HG03520 (cell line): ENCODE measurements at regions not wholly inside any gene's neighbourhood (a gene's known extent, or its start where the extent isn't known, plus 50 kb on each side); places are given as distances from the start of the nearest gene placed in this dataset.

Experiments used
- ATAC-seq: cut with Tn5 transposase; IDR thresholded peaks from one replicate; pipeline ENCODE4 v1.9.1; 2021; ENCODE audit warnings: mild to moderate bottlenecking, moderate library complexity; ENCODE audit not compliant: unreplicated experiment

GRCh38 chr15:61500951-61501620 lies 272.0 kb upstream of the RORA start:
- ATAC-seq = no peak

GRCh38 chr15:61500523-61500922 lies 271.4 kb upstream of the RORA start:
- no peak for ATAC-seq

DNA sequence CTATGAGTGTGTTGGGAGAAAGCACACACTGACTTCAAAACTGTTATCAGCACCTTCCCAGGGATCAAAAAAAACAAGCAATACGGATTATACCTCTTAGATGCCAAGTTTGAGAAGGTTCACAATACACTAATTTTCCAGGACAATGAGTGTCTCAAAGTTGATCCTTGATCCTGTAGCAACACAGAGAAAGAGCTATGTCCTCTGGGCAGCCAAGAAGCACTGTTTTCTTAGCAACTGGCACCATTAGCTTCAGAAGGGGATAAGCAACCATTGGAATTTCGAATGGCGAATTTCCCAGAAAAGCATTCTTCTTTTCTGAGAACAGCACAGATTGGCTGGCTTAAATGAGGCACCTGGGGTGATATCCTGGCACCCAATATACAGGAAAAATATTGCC lies 270.3 kb upstream of the RORA start:
- no peak for ATAC-seq

GRCh38 chr15:61489571-61489970 lies 260.5 kb upstream of the RORA start:
- ATAC-seq = no peak

DNA sequence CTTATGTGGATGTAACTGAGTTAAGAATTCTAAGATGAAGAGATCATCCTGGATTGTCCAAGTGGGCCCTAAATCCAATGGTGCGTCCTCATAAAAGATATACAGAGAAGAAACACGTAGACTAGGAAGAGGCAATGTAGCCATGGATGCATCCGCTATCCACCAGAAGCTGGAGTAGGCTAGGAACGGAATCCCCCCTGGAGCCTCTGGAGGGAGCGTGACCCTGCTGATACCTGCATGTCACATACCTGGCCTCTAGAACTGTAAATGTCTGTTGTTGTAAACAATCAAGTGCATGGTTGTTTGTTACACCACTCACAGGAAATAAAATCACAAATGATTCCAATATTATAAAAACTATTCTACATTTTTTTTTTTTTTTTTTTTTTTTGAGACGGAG lies 254.5 kb upstream of the RORA start:
- ATAC-seq = no peak

- ATAC-seq = no peak
Observed at GRCh38 chr15:61481886-61482285, 252.8 kb upstream of the RORA start.

DNA sequence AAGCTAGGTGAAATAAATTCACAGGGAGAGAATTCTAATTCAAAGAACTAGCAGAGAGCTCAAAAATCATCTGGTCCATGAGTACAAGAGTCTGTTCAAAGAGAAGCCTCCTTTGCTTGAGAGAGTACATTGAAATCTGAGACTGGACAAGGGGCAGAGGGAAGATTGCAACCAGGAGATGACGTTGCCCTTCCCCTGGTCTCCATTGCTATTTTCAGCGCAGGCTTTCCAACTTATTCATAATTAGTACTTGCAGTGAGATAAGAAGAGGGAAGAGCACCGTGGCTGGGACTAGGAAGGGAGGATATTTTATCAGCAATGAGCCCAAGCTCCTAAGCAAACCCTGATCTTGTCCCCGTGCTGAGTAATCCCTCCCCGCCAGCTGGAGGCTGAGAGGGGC lies 251.8 kb upstream of the RORA start:
- no peak for ATAC-seq

DNA sequence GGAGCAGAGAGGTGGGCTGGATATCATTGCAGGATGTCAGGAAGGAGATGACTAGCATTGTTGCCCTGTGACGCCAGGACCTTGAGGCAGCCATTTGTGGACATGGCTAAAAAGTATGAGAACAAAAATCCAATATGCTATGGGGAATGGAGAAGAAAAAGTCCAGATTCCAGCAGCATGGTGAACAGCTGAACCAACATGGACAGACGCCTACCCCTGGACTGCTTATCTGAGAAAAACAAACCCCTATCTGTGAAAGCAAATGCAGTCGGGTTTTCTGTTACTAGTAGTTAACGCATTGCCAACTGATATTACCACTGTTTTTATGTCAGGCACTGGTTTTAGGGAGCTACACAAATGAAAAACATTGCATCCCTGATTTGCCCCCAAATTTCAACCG lies 251.2 kb upstream of the RORA start:
- ATAC-seq = no peak

DNA sequence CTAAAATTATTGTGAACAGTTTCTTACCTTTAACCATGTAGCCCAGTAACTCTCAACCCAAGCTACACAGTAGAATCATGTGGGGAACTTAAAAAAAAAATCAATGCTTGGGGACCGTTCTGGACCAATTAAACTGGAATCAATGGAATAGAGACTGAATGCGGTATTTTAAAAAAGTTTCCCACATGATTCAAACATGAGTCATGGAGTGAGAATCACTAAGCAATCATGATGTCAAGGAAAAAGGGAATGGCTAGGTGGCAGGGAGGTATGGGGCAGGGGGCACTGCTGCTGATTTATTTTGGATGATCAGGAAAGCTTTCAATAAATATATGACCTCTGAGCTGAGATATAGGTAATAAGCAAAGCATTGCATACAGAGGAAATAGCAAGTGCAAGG lies 250.5 kb upstream of the RORA start:
- no peak for ATAC-seq

DNA sequence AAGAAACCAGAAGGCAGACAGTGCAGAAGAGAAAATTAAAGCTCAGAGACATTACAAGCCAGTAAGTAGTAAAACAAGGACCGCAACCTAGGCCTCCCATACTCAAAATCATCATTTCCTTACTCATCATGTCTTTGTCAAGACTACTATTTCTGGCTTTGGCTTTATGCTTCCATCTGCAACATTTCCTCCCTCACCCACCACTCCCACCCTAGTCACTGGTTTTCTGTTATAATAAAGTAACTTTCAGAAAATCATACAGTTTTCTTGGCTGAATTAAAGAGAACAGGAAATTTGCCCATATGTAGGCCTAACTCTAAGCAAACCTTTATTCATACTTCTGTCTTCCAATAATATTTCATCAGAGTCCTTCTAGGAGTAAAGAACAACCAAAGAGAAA lies 247.6 kb upstream of the RORA start:
- ATAC-seq = no peak

GRCh38 chr15:61474796-61475195 lies 245.7 kb upstream of the RORA start:
- ATAC-seq = no peak

DNA sequence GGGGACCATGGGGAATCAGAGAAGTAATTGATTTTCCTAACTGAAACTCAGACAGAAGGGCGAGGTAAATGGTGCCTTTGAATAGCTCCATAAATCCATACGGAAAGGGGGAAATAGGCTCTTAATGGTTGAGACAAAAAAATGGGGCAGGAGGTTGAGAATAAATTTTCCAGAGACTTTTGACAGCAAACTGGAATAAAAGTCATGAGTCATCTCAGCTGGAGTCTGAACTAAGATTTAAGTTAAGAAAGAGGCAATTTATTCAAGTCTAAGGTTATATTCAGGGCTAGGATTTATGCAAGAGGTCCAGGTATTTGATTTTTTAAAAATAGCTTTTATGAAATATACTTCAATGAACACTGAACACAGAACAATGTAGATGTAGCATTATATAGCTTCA lies 238.7 kb upstream of the RORA start:
- ATAC-seq = no peak

GRCh38 chr15:61459785-61460707 lies 230.9 kb upstream of the RORA start:
- ATAC-seq = no peak

DNA sequence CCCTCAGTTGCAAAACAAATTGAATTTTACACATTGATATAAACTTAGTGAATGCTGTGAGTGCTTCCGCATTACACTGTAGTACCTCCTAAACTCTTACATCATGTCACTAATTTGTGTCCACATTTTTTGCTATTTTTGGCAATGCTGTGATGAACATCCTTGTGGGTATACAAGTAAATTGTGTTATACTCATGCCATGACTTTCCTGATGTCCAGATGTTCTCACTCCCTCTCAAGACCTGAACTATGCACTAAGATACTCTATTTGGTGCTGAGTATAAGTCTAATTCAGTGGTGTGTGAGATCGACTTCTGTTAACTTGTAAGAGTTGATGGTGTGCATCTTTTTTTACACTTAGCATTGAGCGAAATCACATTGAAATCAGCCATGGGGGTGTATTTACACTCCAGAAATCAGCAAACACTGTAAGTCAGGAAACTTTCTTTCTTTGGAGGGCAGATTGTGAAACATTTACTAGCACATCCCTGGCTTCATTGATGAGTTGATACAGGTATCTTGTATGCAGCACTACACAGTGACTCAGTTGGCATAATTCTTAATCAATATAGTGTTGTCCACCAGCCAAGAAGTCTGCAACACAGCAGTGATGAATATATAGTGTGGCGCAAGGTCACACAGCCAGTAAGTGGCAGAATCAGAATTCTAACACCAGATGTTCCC lies 228.1 kb upstream of the RORA start:
- no peak for ATAC-seq

GRCh38 chr15:61449186-61449702 lies 220.1 kb upstream of the RORA start:
- no peak for ATAC-seq

- ATAC-seq = no peak
Observed at GRCh38 chr15:61447981-61448380, 218.9 kb upstream of the RORA start.

DNA sequence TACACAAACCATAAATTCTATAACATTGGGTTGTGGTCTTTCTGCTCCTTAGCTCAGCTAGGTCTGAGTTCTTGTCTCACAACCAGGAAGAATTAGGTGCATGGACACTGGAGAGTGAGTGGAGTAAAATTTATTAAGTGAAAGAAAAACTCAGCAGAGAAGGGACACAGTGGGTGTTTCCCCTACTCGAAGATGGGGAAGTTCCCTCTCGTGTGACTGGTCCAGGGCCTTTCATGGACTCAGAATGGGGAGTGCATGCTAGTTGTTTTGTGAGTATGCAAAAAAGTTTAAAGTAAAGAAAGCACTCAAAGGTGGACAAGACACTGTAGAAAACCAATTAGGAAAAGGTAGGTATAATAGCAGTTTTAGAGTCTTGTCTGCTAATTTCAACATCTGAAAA lies 215.5 kb upstream of the RORA start:
- no peak for ATAC-seq

- ATAC-seq = no peak
Observed at GRCh38 chr15:61442821-61443220, 213.7 kb upstream of the RORA start.

DNA sequence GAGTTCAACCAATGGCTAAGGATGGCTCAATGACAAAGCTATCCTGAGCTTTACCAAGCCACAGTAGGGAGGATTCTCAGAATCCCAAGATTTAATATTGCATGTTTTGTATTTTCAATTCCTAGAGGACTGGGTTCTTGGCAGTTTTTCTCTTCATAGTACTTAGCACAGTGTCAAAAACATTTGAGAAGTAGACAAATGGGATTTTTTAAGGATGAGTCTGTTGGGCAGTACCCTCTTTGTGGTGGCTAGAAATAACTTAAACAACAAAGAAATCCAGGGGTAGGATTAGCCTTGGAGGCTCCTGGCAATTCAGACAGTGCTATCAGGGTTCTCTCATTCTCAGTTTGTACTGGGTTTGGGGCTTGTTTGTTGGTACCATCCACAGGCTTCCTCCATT lies 212.8 kb upstream of the RORA start:
- ATAC-seq = no peak

DNA sequence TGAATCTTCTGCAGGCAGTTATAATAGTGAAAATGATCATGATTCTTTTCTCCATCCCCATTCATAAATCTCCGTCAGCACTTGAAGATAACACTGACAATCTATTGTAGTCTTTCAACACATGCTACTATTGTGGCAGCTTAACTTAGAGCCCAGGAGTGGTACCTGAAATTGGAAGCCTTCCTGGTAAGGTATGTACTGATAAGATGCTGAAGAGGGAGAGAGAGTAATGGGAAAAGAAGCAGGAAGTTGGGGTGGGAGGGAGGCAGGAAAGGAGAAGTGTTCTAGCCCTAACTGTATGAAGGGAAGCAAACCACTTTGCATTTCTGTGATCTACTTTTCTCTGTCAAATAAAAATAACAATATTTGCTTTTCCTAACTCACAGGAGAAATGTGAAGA lies 197.4 kb upstream of the RORA start:
- no peak for ATAC-seq

DNA sequence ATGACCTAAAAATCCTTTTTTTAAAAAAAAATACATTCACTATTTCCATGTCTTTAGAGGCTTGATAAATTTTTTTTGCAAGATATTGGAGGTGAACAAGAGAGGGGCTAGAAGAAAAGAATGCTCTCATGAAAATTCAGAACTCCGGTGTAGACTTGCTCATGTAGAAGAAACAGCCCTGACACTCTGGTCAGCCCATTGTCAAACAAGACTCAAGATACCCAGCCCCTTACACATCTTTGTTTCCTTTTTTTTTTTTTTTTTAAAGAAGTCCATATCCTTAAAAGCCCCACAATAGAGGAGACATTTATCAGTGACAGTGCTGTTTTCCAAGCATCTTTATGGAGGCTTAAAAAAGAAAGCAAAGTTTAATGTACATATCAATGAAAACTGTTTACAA lies 196.8 kb upstream of the RORA start:
- no peak for ATAC-seq

GRCh38 chr15:61422773-61423172 lies 193.7 kb upstream of the RORA start:
- ATAC-seq = no peak
